Heart left ventricle (tissue), 16 donors: ENCODE measurements at regions not wholly inside any gene's neighbourhood (a gene's known extent, or its start where the extent isn't known, plus 50 kb on each side); places are given as distances from the start of the nearest gene placed in this dataset.
A peak's percentile ranks its signal among the peaks of the same experiment; 100 is the strongest.
"Not testable (repeated sequence)": the region's sequence is repeated elsewhere in the genome, so short reads cannot be mapped to it uniquely, and the experiment has no call there.

Experiments used
- ATAC-seq, 4 donors: fragments of 200-7000 bp; cut with Tn5 transposase; one replicate each; pipeline ENCODE4 v1.9.1; 2020 to 2022; ENCODE audit warnings: moderate library complexity in 4 of 4, mild to moderate bottlenecking in 3 of 4, moderate number of reproducible peaks in 1 of 4
- DNase-seq, 5 donors: peaks; one replicate each; pipeline ENCODE4 v3.0.0-alpha.2; 2020
- H3K27ac ChIP-seq, 12 donors: fragments of 200-600 bp; sonication (generic) in 4 of 12; one replicate each; pipeline versions ENCODE4 v1.5.0 to v1.8.0; 2016 to 2022; ENCODE audit warnings: mild to moderate bottlenecking in 2 of 12
- H3K27me3 ChIP-seq, 9 donors: fragments of 200-600 bp; sonication (generic) in 2 of 9; one replicate each; pipeline versions ENCODE4 v1.5.1 to v1.8.0; 2016 to 2022; ENCODE audit warnings: mild to moderate bottlenecking in 3 of 9
- H3K36me3 ChIP-seq, 9 donors: fragments of 200-600 bp; sonication (generic) in 2 of 9; one replicate each; pipeline versions ENCODE4 v1.5.0 to v1.8.0; 2018 to 2022; ENCODE audit warnings: mild to moderate bottlenecking in 2 of 9
- H3K4me1 ChIP-seq, 12 donors: fragments of 200-600 bp; sonication (generic) in 4 of 12; one replicate each; pipeline versions ENCODE4 v1.5.0 to v1.8.0; 2016 to 2022; ENCODE audit warnings: mild to moderate bottlenecking in 3 of 12
- H3K4me3 ChIP-seq, 12 donors: fragments of 200-600 bp; sonication (generic) in 4 of 12; one replicate each; pipeline versions ENCODE4 v1.5.0 to v1.8.0; 2017 to 2022; ENCODE audit warnings: mild to moderate bottlenecking in 9 of 12, moderate library complexity in 4 of 12
- H3K9me3 ChIP-seq, 12 donors: fragments of 200-600 bp; sonication (generic) in 4 of 12; one replicate each; pipeline versions ENCODE4 v1.5.0 to v1.8.0; 2016 to 2022; ENCODE audit warnings: mild to moderate bottlenecking in 1 of 12
- CTCF ChIP-seq, 12 donors: fragments of 200-600 bp; sonication (generic) in 4 of 12; IDR thresholded peaks; one replicate each; pipeline versions ENCODE4 v1.5.0 to v1.8.0; 2018 to 2022; ENCODE audit warnings: antibody characterized with exemption in 12 of 12, mild to moderate bottlenecking in 5 of 12
- POLR2A ChIP-seq, 2 donors: fragments of 450-650 bp; IDR thresholded peaks; one replicate each; pipeline ENCODE4 v1.6.1; 2017; ENCODE audit warnings: antibody characterized with exemption in 2 of 2, mild to moderate bottlenecking in 2 of 2, moderate library complexity in 2 of 2
- WGBS, 4 donors: extraction: QIAGEN DNeasy Blood & Tissue Kit in 2 of 4; methylation state at CpG; one replicate each; pipeline versions ENCODE4 v1.1.5 to v1.1.7; 2013 to 2018; 5-methylcytosine and 5-hydroxymethylcytosine counted together
- intact Hi-C, 10 donors: fragments of 100-400 bp; cut with DNase I; formaldehyde crosslinking; loops; one replicate each; pipeline versions ENCODE4 v1.11.1 to v1.14.2; 2022
- donor health status: ischemic (EF 13 %, LVEDD 7.1; RV severe dilation, severe dysfunction).
- donor health status: healthy with polysubstance abuse.
- donor health status: DM: no; HTN: yes; CAD: no.
- donor health status: DM: no; HTN: no; CAD: no.
- donor health status: ischemic (EF 25% LVEDD 6.9; RV normal size, moderate dysfunction).
- donor health status: ischemic (EF 25% LVEDD 5.7; RV mildly dilated, moderate dysfunction).
- donor health status: healthy.
- donor health status: DM: yes; HTN: yes; CAD: no.
- donor health status: ischemic (EF 35%, LVEDD 5.7; RV mildly dilated, moderate dysfunction).
- donor health status: nonischemic (EF 11% LVEDD 7.7; RV severe dilation, severe dysfunction).
- donor health status: DM: yes; HTN: yes; CAD: no.
- donor health status: PGD.
- donor health status: ischemic (EF 29% LVEDD 5.4; RV normal size, mild dysfunction).
- donor health status: nonischemic (EF 23%, LVEDD 6.1; RV moderate dilation, normal function).

- TF ChIP-seq CTCF (IDR thresholded peaks at IDR 0.05) (no peak), POLR2A (IDR thresholded peaks at IDR 0.05) (no peak)
- H3K4me1 ChIP-seq: peaks cover 0 to 22% (median 17%) of the 10 kb centered on the region in 12 donors
- intact Hi-C loops: loop anchor here in 1 of 10 donors (5.0 kb wide), 1 partner anchor 51 kb away; no protein-coding TSS in a partner anchor
- H3K27ac ChIP-seq: no peak overlapping the region
- ATAC-seq (no peak), DNase-seq (peak in 1 of 5 donors; percentile 58)
- 67 to 72% (median 70%) methylated on average over 2 of the region's 2 CpGs for WGBS, 4 donors
- H3K36me3 ChIP-seq: no peaks in the 10 kb centered on the region
- peaks cover 0 to 6% (median 0%) of the 10 kb centered on the region in 12 donors for H3K9me3 ChIP-seq
- no peak overlapping the region for H3K4me3 ChIP-seq
- no peaks in the 10 kb centered on the region for H3K27me3 ChIP-seq
Observed at GRCh38 chr20:20786428-20786827, 74.0 kb upstream of the RALGAPA2 start.

GRCh38 chr20:20785226-20785625 is 72.8 kb upstream of the RALGAPA2 start:
- TF ChIP-seq CTCF (IDR thresholded peaks at IDR 0.05) (no peak), POLR2A (IDR thresholded peaks at IDR 0.05) (no peak)
- peaks cover 0 to 6% (median 0%) of the 10 kb centered on the region in 12 donors for H3K9me3 ChIP-seq
- intact Hi-C loops: loop anchor here in 1 of 10 donors (5.0 kb wide), 1 partner anchor 52 kb away; no protein-coding TSS in a partner anchor
- DNase-seq (no peak), ATAC-seq (no peak)
- no peaks in the 10 kb centered on the region for H3K27me3 ChIP-seq
- no peak overlapping the region for H3K4me3 ChIP-seq
- no peaks in the 10 kb centered on the region for H3K36me3 ChIP-seq
- peaks cover 0 to 32% (median 19%) of the 10 kb centered on the region in 12 donors for H3K4me1 ChIP-seq
- WGBS, 4 donors: 64 to 83% (median 76%) methylated on average over 2 of the region's 2 CpGs
- no peak overlapping the region for H3K27ac ChIP-seq

GRCh38 chr20:20784450-20784849 is 72.0 kb upstream of the RALGAPA2 start:
- 85 to 100% (median 93%) methylated on average over 4 of the region's 4 CpGs for WGBS, 4 donors
- DNase-seq, H3K9me3 ChIP-seq, intact Hi-C loops, ATAC-seq, H3K4me3 ChIP-seq, H3K27me3 ChIP-seq, H3K36me3 ChIP-seq, H3K27ac ChIP-seq: not testable (repeated sequence)
- peaks cover 0 to 40% (median 19%) of the 10 kb centered on the region in 12 donors for H3K4me1 ChIP-seq

GRCh38 chr20:20783450-20783849 is 71.0 kb upstream of the RALGAPA2 start:
- peaks cover 0 to 40% (median 19%) of the 10 kb centered on the region in 12 donors for H3K4me1 ChIP-seq
- DNase-seq (no peak), ATAC-seq (no peak)
- peaks cover 0 to 6% (median 0%) of the 10 kb centered on the region in 12 donors for H3K9me3 ChIP-seq
- no peak overlapping the region for H3K27ac ChIP-seq
- H3K27me3 ChIP-seq: no peaks in the 10 kb centered on the region
- intact Hi-C loops: no loop called here
- TF ChIP-seq POLR2A (IDR thresholded peaks at IDR 0.05): no peak
- TF ChIP-seq CTCF (IDR thresholded peaks at IDR 0.05): no peak
- H3K36me3 ChIP-seq: no peaks in the 10 kb centered on the region
- no peak overlapping the region for H3K4me3 ChIP-seq
- whole genome bisulfite sequencing, 4 donors: 40 to 50% (median 46%) methylated on average over 6 of the region's 6 CpGs

GRCh38 chr20:20782755-20783154 is 70.3 kb upstream of the RALGAPA2 start:
- Histone ChIP-seq H3K4me1 (peaks cover 0 to 40% (median 19%) of the 10 kb centered on the region in 12 donors), H3K27me3 (no peaks in the 10 kb centered on the region), H3K4me3 (no peak overlapping the region), H3K9me3 (peaks cover 0 to 6% (median 0%) of the 10 kb centered on the region in 12 donors), H3K27ac (no peak overlapping the region), H3K36me3 (no peaks in the 10 kb centered on the region)
- intact Hi-C loops: no loop called here
- no peak for ATAC-seq
- no peak for DNase-seq
- TF ChIP-seq CTCF (IDR thresholded peaks at IDR 0.05) (no peak), POLR2A (IDR thresholded peaks at IDR 0.05) (no peak)
- WGBS, 4 donors: 41 to 61% (median 50%) methylated on average over 1 of the region's 1 CpG
